ENCODE measurements at regions not wholly inside any gene's neighbourhood (a gene's known extent, or its start where the extent isn't known, plus 50 kb on each side); places are given as distances from the start of the nearest gene placed in this dataset.

GRCh38 chr9:78808048-78808447 is 511.1 kb downstream of the PSAT1 start:
- Mint-ChIP-seq H3K9me3 (peaks cover 2% of the 10 kb centered on the region in 2 donors), H3K36me3 (no peaks in the 10 kb centered on the region), H3K27me3 (ENCODE audit: low read depth in 2 of 2) (no peaks in the 10 kb centered on the region), H3K4me3 (no peak overlapping the region), H3K4me1 (no peaks in the 10 kb centered on the region), H3K27ac (no peak overlapping the region)
- no peak for TF ChIP-seq CTCF (IDR thresholded peaks at IDR 0.05)
- H3K4me1 ChIP-seq (ENCODE audit: control insufficient read depth, insufficient read depth, low read length): no peaks in the 10 kb centered on the region
- no peaks in the 10 kb centered on the region for H3K27me3 ChIP-seq (ENCODE audit: control insufficient read depth, insufficient read depth, low read length)
- intact Hi-C loops (cut with micrococcal nuclease): no loop called here
- no peak overlapping the region for H3K27ac ChIP-seq (ENCODE audit: low read length)
- H3K36me3 ChIP-seq (ENCODE audit: control insufficient read depth, insufficient read depth, low read length): no peaks in the 10 kb centered on the region
- no peak overlapping the region for H3K4me3 ChIP-seq (ENCODE audit: low read length)
- WGBS (ENCODE audit: insufficient coverage): 90% methylated on average over 2 of the region's 3 CpGs
- no peak for ATAC-seq
- no peaks in the 10 kb centered on the region for H3K9me3 ChIP-seq (ENCODE audit: control insufficient read depth, insufficient read depth, low read length)
- no peak for DNase-seq

GRCh38 chr9:78811622-78812276 is 514.8 kb downstream of the PSAT1 start:
- Histone ChIP-seq H3K27me3 (ENCODE audit: control insufficient read depth, insufficient read depth, low read length) (no peaks in the 10 kb centered on the region), H3K4me1 (ENCODE audit: control insufficient read depth, insufficient read depth, low read length) (no peaks in the 10 kb centered on the region), H3K36me3 (ENCODE audit: control insufficient read depth, insufficient read depth, low read length) (no peaks in the 10 kb centered on the region), H3K9me3 (ENCODE audit: control insufficient read depth, insufficient read depth, low read length) (no peaks in the 10 kb centered on the region), H3K27ac (ENCODE audit: low read length) (no peak overlapping the region), H3K4me3 (ENCODE audit: low read length) (no peak overlapping the region)
- intact Hi-C loops (cut with micrococcal nuclease): no loop called here
- H3K4me1 Mint-ChIP-seq: no peaks in the 10 kb centered on the region
- 97% methylated on average over 9 of the region's 10 CpGs for WGBS (ENCODE audit: insufficient coverage)
- no peak for ATAC-seq
- H3K27ac Mint-ChIP-seq: no peak overlapping the region
- H3K27me3 Mint-ChIP-seq (ENCODE audit: low read depth in 2 of 2): no peaks in the 10 kb centered on the region
- no peaks in the 10 kb centered on the region for H3K36me3 Mint-ChIP-seq
- no peak for TF ChIP-seq CTCF (IDR thresholded peaks at IDR 0.05)
- peaks cover 1 to 2% of the 10 kb centered on the region in 2 donors for H3K9me3 Mint-ChIP-seq
- H3K4me3 Mint-ChIP-seq: no peak overlapping the region
- DNase-seq: no peak

GRCh38 chr9:78812665-78813064 is 515.7 kb downstream of the PSAT1 start:
- Histone ChIP-seq H3K4me1 (ENCODE audit: control insufficient read depth, insufficient read depth, low read length) (no peaks in the 10 kb centered on the region), H3K27me3 (ENCODE audit: control insufficient read depth, insufficient read depth, low read length) (no peaks in the 10 kb centered on the region), H3K36me3 (ENCODE audit: control insufficient read depth, insufficient read depth, low read length) (no peaks in the 10 kb centered on the region), H3K4me3 (ENCODE audit: low read length) (no peak overlapping the region), H3K9me3 (ENCODE audit: control insufficient read depth, insufficient read depth, low read length) (no peaks in the 10 kb centered on the region), H3K27ac (ENCODE audit: low read length) (no peak overlapping the region)
- no peaks in the 10 kb centered on the region for H3K36me3 Mint-ChIP-seq
- TF ChIP-seq CTCF (IDR thresholded peaks at IDR 0.05): no peak
- DNase-seq (no peak), ATAC-seq (no peak)
- H3K9me3 Mint-ChIP-seq: peaks cover 0 to 2% of the 10 kb centered on the region in 2 donors
- no peaks in the 10 kb centered on the region for H3K27me3 Mint-ChIP-seq (ENCODE audit: low read depth in 2 of 2)
- intact Hi-C loops (cut with micrococcal nuclease): no loop called here
- H3K27ac Mint-ChIP-seq: no peak overlapping the region
- H3K4me3 Mint-ChIP-seq: no peak overlapping the region
- H3K4me1 Mint-ChIP-seq: no peaks in the 10 kb centered on the region
- 87% methylated on average over 3 of the region's 3 CpGs for WGBS (ENCODE audit: insufficient coverage)

GRCh38 chr9:78813602-78814180 is 516.8 kb downstream of the PSAT1 start:
- Mint-ChIP-seq H3K27me3 (ENCODE audit: low read depth in 2 of 2) (no peaks in the 10 kb centered on the region), H3K9me3 (peaks cover 0 to under 1% of the 10 kb centered on the region in 2 donors), H3K36me3 (no peaks in the 10 kb centered on the region), H3K27ac (no peak overlapping the region), H3K4me1 (no peaks in the 10 kb centered on the region), H3K4me3 (no peak overlapping the region)
- ATAC-seq (no peak), DNase-seq (no peak)
- no peaks in the 10 kb centered on the region for H3K36me3 ChIP-seq (ENCODE audit: control insufficient read depth, insufficient read depth, low read length)
- H3K27ac ChIP-seq (ENCODE audit: low read length): no peak overlapping the region
- H3K4me1 ChIP-seq (ENCODE audit: control insufficient read depth, insufficient read depth, low read length): no peaks in the 10 kb centered on the region
- 93% methylated on average over 13 of the region's 15 CpGs for WGBS (ENCODE audit: insufficient coverage)
- intact Hi-C loops (cut with micrococcal nuclease): no loop called here
- no peak for TF ChIP-seq CTCF (IDR thresholded peaks at IDR 0.05)
- no peak overlapping the region for H3K4me3 ChIP-seq (ENCODE audit: low read length)
- no peaks in the 10 kb centered on the region for H3K9me3 ChIP-seq (ENCODE audit: control insufficient read depth, insufficient read depth, low read length)
- H3K27me3 ChIP-seq (ENCODE audit: control insufficient read depth, insufficient read depth, low read length): no peaks in the 10 kb centered on the region
